GM18870 (cell line): ENCODE measurements at regions not wholly inside any gene's neighbourhood (a gene's known extent, or its start where the extent isn't known, plus 50 kb on each side); places are given as distances from the start of the nearest gene placed in this dataset.

Source experiments
- ATAC-seq: cut with Tn5 transposase; IDR thresholded peaks from one replicate; pipeline ENCODE4 v1.9.1; 2021; ENCODE audit warnings: moderate library complexity; ENCODE audit not compliant: unreplicated experiment

- no peak for ATAC-seq
Measured at GRCh38 chr4:66639361-66639760, 905.9 kb downstream of the CENPC start.

- ATAC-seq: no peak
Measured at GRCh38 chr4:66636349-66636748, 909.0 kb downstream of the CENPC start.

GRCh38 chr4:66633477-66633876 lies 911.8 kb downstream of the CENPC start:
- ATAC-seq: no peak

GRCh38 chr4:66629927-66630326 lies 915.4 kb downstream of the CENPC start:
- no peak for ATAC-seq

- ATAC-seq: no peak
Measured at GRCh38 chr4:66628146-66628545, 917.2 kb downstream of the CENPC start.

GRCh38 chr4:66625480-66625879 lies 919.8 kb downstream of the CENPC start:
- no peak for ATAC-seq

GRCh38 chr4:66613591-66613990 lies 931.7 kb downstream of the CENPC start:
- no peak for ATAC-seq

GRCh38 chr4:66609014-66609413 lies 936.3 kb downstream of the CENPC start:
- no peak for ATAC-seq

GRCh38 chr4:66606908-66607307 lies 936.6 kb upstream of the EPHA5 start:
- no peak for ATAC-seq

GRCh38 chr4:66606215-66606614 lies 935.9 kb upstream of the EPHA5 start:
- ATAC-seq: no peak

- peak; percentile 44 for ATAC-seq
Measured at GRCh38 chr4:66604192-66604591, 933.9 kb upstream of the EPHA5 start.

GRCh38 chr4:66602622-66603021 lies 932.3 kb upstream of the EPHA5 start:
- ATAC-seq: peak; percentile 43

GRCh38 chr4:66591968-66592367 lies 921.7 kb upstream of the EPHA5 start:
- no peak for ATAC-seq

GRCh38 chr4:66590488-66591215 lies 920.4 kb upstream of the EPHA5 start:
- ATAC-seq: no peak

- ATAC-seq: no peak
Measured at GRCh38 chr4:66589183-66589582, 918.9 kb upstream of the EPHA5 start.

- ATAC-seq: no peak
Measured at GRCh38 chr4:66585767-66586166, 915.5 kb upstream of the EPHA5 start.

- no peak for ATAC-seq
Measured at GRCh38 chr4:66577922-66578321, 907.6 kb upstream of the EPHA5 start.

GRCh38 chr4:66575008-66575696 lies 904.9 kb upstream of the EPHA5 start:
- no peak for ATAC-seq

GRCh38 chr4:66574145-66574978 lies 904.1 kb upstream of the EPHA5 start:
- ATAC-seq: no peak

- no peak for ATAC-seq
Measured at GRCh38 chr4:66572949-66573348, 902.7 kb upstream of the EPHA5 start.

GRCh38 chr4:66571145-66571695 lies 900.9 kb upstream of the EPHA5 start:
- no peak for ATAC-seq
